Loucy (cell line): ENCODE measurements at regions not wholly inside any gene's neighbourhood (a gene's known extent, or its start where the extent isn't known, plus 50 kb on each side); places are given as distances from the start of the nearest gene placed in this dataset.
"Not testable (repeated sequence)": the region's sequence is repeated elsewhere in the genome, so short reads cannot be mapped to it uniquely, and the experiment has no call there.

Source experiments
- EZH2phosphoT487 ChIP-seq: fragments of 200-600 bp; IDR thresholded peaks from 2 replicates; pipeline ENCODE4 v1.6.1; 2018; ENCODE audit warnings: antibody characterized with exemption, mild to moderate bottlenecking, moderate library complexity, borderline replicate concordance
- TF ChIP-seq, protein P1 (sequence below): fragments of 200-600 bp; sonication (generic); conservative IDR thresholded peaks from 2 replicates; pipeline ENCODE4 v1.5.1; 2014; ENCODE audit warnings: mild to moderate bottlenecking, antibody characterized with exemption, low read length

DNA sequence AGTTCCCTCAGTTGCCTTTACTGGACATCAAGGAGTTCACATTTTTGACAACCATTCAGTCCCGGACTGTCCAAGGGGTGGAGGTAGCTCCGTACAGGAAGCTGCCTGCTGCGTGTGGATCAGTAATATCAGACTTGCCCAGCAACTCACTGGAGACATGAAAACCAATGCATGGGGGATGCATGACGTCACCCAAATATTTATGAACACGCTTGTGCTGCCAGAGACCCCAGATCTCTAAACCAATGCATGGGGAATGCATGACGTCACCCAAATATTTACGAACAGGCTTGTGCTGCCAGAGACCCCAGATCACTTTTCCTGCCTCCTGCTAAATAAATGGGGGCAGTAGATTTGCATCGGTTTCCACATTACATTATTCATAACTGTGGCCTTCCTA is 2137.4 kb upstream of the DEFB115 start:
- TF ChIP-seq, protein P1, sequence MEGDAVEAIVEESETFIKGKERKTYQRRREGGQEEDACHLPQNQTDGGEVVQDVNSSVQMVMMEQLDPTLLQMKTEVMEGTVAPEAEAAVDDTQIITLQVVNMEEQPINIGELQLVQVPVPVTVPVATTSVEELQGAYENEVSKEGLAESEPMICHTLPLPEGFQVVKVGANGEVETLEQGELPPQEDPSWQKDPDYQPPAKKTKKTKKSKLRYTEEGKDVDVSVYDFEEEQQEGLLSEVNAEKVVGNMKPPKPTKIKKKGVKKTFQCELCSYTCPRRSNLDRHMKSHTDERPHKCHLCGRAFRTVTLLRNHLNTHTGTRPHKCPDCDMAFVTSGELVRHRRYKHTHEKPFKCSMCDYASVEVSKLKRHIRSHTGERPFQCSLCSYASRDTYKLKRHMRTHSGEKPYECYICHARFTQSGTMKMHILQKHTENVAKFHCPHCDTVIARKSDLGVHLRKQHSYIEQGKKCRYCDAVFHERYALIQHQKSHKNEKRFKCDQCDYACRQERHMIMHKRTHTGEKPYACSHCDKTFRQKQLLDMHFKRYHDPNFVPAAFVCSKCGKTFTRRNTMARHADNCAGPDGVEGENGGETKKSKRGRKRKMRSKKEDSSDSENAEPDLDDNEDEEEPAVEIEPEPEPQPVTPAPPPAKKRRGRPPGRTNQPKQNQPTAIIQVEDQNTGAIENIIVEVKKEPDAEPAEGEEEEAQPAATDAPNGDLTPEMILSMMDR = not testable (repeated sequence)
- TF ChIP-seq EZH2phosphoT487 = not testable (repeated sequence)
